ENCODE measurements at regions not wholly inside any gene's neighbourhood (a gene's known extent, or its start where the extent isn't known, plus 50 kb on each side); places are given as distances from the start of the nearest gene placed in this dataset.

DNA sequence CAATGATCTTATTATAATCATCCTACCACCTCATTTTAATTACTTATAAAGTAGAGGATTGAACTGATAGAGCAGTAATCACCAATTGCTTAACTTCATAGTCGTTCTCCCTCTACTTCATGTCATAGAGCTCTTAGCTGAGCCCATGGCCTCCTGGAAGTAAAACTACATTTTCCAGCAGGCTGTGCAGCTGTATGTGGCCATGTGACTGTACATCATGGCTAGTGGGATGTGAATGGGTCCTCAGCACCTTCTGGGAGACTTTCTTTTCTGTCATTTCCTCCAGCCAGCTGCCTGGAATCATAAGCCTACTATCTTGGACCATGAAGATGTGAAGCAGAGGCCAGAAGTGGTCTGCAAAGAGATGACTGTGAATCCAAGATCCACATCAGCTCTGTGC, 128.7 kb upstream of the SKOR2 start:
- TF ChIP-seq CTCF (conservative IDR thresholded peaks at IDR 0.05; ENCODE audit: low read depth, low read length) (no peak), RAD21 (IDR thresholded peaks at IDR 0.05; ENCODE audit: low read length) (no peak), CHD1 (IDR thresholded peaks at IDR 0.05; ENCODE audit: low read depth, low read length) (no peak), POLR2A (IDR thresholded peaks at IDR 0.05; ENCODE audit: low read depth, low read length) (no peak), CEBPB (IDR thresholded peaks at IDR 0.05; ENCODE audit: low read depth, low read length) (no peak), NFE2L2 (IDR thresholded peaks at IDR 0.05; ENCODE audit: low read depth, low read length) (no peak), SMC3 (IDR thresholded peaks at IDR 0.05; ENCODE audit: low read depth, low read length) (no peak), MAFK (IDR thresholded peaks at IDR 0.05; ENCODE audit: low read depth, low read length) (no peak), MXI1 (IDR thresholded peaks at IDR 0.05; ENCODE audit: borderline replicate concordance, low read depth, low read length) (no peak), FOS (IDR thresholded peaks at IDR 0.05; ENCODE audit: low read depth, low read length) (no peak), BHLHE40 (IDR thresholded peaks at IDR 0.05; ENCODE audit: low read depth, low read length) (no peak)
- TF ChIP-seq, protein P1, sequence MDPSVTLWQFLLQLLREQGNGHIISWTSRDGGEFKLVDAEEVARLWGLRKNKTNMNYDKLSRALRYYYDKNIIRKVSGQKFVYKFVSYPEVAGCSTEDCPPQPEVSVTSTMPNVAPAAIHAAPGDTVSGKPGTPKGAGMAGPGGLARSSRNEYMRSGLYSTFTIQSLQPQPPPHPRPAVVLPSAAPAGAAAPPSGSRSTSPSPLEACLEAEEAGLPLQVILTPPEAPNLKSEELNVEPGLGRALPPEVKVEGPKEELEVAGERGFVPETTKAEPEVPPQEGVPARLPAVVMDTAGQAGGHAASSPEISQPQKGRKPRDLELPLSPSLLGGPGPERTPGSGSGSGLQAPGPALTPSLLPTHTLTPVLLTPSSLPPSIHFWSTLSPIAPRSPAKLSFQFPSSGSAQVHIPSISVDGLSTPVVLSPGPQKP (IDR thresholded peaks at IDR 0.05; ENCODE audit: borderline replicate concordance, low read depth, low read length), result no peak
- TF ChIP-seq, protein P2, sequence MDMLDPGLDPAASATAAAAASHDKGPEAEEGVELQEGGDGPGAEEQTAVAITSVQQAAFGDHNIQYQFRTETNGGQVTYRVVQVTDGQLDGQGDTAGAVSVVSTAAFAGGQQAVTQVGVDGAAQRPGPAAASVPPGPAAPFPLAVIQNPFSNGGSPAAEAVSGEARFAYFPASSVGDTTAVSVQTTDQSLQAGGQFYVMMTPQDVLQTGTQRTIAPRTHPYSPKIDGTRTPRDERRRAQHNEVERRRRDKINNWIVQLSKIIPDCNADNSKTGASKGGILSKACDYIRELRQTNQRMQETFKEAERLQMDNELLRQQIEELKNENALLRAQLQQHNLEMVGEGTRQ (IDR thresholded peaks at IDR 0.05; ENCODE audit: low read depth, low read length), result no peak
